ENCODE measurements at regions not wholly inside any gene's neighbourhood (a gene's known extent, or its start where the extent isn't known, plus 50 kb on each side); places are given as distances from the start of the nearest gene placed in this dataset.
"Not testable (repeated sequence)": the region's sequence is repeated elsewhere in the genome, so short reads cannot be mapped to it uniquely, and the experiment has no call there.

DNA sequence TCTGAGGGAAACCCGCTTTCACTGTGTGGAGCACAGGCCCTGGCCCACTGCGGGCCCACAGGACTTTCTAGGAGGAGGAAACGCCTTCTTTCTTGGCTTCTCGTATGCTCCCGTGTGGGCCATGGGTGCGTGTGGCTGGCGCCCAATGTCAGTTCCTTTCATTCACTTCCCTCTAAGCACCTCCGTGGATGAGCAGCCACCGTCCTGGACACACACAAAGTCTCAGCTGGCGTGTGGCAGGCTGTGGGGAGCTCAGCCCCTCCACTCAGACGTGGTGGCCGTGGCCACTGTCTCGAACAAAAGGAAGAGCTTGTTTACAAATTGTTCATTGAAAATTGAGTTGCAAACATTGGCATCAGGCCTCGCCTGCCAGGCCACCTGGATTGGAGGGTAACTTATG lies 240.0 kb upstream of the SGCG start:
- TF ChIP-seq, protein P1, sequence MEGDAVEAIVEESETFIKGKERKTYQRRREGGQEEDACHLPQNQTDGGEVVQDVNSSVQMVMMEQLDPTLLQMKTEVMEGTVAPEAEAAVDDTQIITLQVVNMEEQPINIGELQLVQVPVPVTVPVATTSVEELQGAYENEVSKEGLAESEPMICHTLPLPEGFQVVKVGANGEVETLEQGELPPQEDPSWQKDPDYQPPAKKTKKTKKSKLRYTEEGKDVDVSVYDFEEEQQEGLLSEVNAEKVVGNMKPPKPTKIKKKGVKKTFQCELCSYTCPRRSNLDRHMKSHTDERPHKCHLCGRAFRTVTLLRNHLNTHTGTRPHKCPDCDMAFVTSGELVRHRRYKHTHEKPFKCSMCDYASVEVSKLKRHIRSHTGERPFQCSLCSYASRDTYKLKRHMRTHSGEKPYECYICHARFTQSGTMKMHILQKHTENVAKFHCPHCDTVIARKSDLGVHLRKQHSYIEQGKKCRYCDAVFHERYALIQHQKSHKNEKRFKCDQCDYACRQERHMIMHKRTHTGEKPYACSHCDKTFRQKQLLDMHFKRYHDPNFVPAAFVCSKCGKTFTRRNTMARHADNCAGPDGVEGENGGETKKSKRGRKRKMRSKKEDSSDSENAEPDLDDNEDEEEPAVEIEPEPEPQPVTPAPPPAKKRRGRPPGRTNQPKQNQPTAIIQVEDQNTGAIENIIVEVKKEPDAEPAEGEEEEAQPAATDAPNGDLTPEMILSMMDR (IDR thresholded peaks at IDR 0.05; ENCODE audit: borderline replicate concordance, insufficient read depth, low read depth, low read length): no peak
- no peak overlapping the region for H3K4me3 ChIP-seq (ENCODE audit: low read depth, low read length)

DNA sequence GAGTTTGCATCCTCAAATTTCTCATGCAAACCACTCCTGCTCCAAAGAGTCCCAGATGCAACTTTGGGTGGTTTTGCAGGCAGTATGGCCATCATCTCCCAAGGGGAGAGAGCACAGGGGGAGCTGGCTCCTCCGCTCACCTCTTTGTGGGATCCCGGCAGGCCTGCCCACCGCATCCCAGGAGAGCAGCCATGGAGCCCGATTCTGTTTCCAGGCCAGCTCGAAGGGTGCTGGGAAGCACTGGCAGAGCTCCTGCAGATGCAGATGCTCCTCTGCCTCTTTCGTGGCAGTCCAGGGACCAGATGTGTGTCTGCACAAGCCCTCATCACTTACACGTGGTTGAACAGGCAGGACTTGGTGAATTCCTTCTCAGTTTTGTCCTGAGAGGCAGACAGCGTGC lies 239.3 kb upstream of the SGCG start:
- not testable (repeated sequence) for H3K4me3 ChIP-seq (ENCODE audit: low read depth, low read length)

DNA sequence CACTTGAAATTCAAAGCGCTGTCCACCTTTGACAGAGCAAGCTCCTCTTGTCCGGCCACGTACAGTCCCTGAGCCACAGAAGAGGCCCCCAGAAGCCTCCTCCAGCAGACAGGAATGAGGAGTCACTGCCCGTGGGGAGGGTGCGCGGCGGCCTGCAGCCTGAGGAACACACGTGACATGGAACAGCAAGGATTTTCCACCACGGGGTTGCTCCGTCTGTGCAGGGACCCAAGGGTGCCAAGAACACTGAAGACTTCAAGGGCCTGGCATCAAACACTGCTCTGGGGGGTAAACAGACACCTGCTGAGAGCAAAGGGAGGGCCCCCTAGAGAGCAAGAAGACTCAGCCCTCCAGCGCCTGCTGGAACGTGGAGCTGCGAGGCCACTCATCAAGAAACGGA lies 237.9 kb upstream of the SGCG start:
- not testable (repeated sequence) for H3K4me3 ChIP-seq (ENCODE audit: low read depth, low read length)

GRCh38 chr13:22944378-22944777 lies 236.4 kb upstream of the SGCG start:
- TF ChIP-seq, protein P1 (IDR thresholded peaks at IDR 0.05; ENCODE audit: borderline replicate concordance, insufficient read depth, low read depth, low read length): no peak
- H3K4me3 ChIP-seq (ENCODE audit: low read depth, low read length): no peak overlapping the region

GRCh38 chr13:22945321-22946226 lies 235.2 kb upstream of the SGCG start:
- TF ChIP-seq, protein P1 (IDR thresholded peaks at IDR 0.05; ENCODE audit: borderline replicate concordance, insufficient read depth, low read depth, low read length): no peak
- H3K4me3 ChIP-seq (ENCODE audit: low read depth, low read length): no peak overlapping the region

- TF ChIP-seq, protein P1 (IDR thresholded peaks at IDR 0.05; ENCODE audit: borderline replicate concordance, insufficient read depth, low read depth, low read length): no peak
- no peak overlapping the region for H3K4me3 ChIP-seq (ENCODE audit: low read depth, low read length)
Observed at GRCh38 chr13:22948421-22948820, 232.4 kb upstream of the SGCG start.

- H3K4me3 ChIP-seq (ENCODE audit: low read depth, low read length): not testable (repeated sequence)
Observed at GRCh38 chr13:22952018-22952417, 228.8 kb upstream of the SGCG start.

DNA sequence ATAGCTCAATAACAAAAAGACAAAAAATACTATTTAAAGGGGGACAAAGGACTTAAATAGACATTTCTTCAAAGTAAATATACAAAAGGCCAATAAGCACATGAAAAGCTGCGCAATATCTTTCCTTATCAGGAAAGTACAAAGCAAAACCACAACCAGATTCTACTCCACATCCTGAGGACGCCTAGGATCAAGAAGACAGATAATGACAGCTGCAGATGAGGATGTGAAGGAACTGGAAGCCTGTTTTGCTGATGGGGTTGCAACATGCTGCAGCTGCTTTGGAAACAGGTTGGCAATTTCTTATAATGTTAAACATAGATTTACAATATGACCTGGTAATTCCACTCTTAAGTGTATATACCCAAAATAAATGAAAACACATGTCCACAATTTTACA lies 225.6 kb upstream of the SGCG start:
- not testable (repeated sequence) for H3K4me3 ChIP-seq (ENCODE audit: low read depth, low read length)

GRCh38 chr13:22956456-22957115 lies 224.2 kb upstream of the SGCG start:
- not testable (repeated sequence) for H3K4me3 ChIP-seq (ENCODE audit: low read depth, low read length)

- H3K4me3 ChIP-seq (ENCODE audit: low read depth, low read length): not testable (repeated sequence)
Observed at GRCh38 chr13:22959859-22960258, 220.9 kb upstream of the SGCG start.

Measured in GM12875 (cell line).